ENCODE measurements at regions not wholly inside any gene's neighbourhood (a gene's known extent, or its start where the extent isn't known, plus 50 kb on each side); places are given as distances from the start of the nearest gene placed in this dataset.

DNA sequence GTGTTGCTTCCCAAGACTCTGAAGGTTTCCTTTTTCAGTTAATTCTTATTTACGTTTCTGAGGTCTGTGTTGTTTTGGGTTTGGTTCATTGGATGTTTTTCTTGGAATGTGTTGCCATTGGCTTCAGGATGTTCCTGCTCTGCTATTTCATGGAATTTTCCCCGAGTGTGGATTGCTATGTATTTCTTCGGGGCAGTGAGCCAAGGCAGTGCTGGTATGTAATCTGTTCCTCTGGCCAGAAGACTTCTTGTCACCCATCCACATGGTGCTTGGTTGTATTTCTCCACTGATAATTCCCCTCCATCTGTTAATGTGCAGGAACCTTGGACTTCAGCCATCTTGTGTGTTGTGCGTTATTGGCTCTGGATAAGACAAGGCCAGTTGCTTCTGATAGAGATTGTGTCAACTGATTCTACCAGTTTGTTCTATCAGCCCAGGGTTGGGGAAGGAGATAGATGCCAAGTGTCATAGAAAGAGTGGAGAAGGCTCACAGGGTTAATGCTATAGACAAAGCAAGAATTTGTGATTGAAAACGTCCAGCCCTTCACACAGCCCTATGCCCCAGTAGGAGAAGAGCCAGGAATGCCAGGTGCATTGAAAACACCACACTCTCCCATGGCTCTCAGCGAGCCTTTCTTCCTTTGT, 505.2 kb downstream of the PLPP3 start:
- no peak for TF ChIP-seq CTCF (IDR thresholded peaks at IDR 0.05)
- TF ChIP-seq EP300 (IDR thresholded peaks at IDR 0.05): peak in 1 of 2 donors; percentile 93
- TF ChIP-seq POLR2A (IDR thresholded peaks at IDR 0.05): no peak

All from tibial nerve (tissue), 4 donors.